Skeletal muscle cell (primary cell): ENCODE measurements at regions not wholly inside any gene's neighbourhood (a gene's known extent, or its start where the extent isn't known, plus 50 kb on each side); places are given as distances from the start of the nearest gene placed in this dataset.

Experiments used
- DNase-seq: peaks from one replicate; pipeline ENCODE4 v3.0.0-alpha.2; 2010; ENCODE audit warnings: low read depth
- H3K4me3 ChIP-seq: 2 replicates; pipeline ENCODE4 v1.5.1; 2011; ENCODE audit warnings: low read depth, mild to moderate bottlenecking, control low read depth, low read length, moderate library complexity

GRCh38 chr12:24109381-24110039 lies 160.0 kb upstream of the SOX5 start:
- H3K4me3 ChIP-seq = no peak overlapping the region
- DNase-seq = no peak

GRCh38 chr12:24102676-24103075 lies 153.2 kb upstream of the SOX5 start:
- H3K4me3 ChIP-seq = no peak overlapping the region
- no peak for DNase-seq

GRCh38 chr12:24099576-24099975 lies 150.1 kb upstream of the SOX5 start:
- no peak for DNase-seq
- H3K4me3 ChIP-seq = no peak overlapping the region

DNA sequence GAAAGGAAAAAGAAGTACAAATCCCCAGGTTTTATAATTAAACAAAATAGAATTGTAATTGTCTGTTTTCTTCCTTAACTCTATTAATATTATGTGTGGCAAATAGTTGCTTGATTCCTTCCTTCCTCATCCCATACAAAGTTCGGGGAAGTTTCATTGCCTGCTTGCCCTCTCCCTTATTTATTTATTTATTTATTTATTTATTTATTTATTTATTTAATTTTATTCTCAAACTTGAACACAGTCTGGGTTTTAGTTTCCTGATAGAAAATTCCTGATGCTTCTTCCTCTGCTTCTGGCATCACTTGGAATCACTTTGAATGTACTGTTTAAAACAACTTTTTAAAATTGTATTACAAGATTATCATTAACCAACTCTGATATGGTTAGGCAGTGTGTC lies 145.8 kb upstream of the SOX5 start:
- DNase-seq = no peak
- H3K4me3 ChIP-seq = no peak overlapping the region

DNA sequence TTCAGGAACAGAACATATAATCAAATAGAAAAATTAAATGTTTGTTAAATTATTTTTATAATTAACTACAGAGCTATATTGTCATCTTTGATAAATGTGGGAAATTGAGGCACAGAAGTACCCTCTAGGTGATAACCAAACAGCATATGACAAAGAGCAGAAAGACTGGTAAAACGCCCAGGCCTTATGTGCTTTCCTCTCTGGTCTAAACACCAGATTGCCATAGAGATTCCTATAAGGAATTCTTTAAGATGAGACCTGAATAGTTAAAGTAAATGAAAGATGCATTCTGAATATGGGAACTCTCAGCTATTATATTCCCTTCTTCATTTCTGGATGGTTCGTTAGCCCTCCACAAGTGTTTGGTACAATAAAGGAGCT lies 140.0 kb upstream of the SOX5 start:
- no peak overlapping the region for H3K4me3 ChIP-seq
- no peak for DNase-seq

- DNase-seq = no peak
- no peak overlapping the region for H3K4me3 ChIP-seq
Measured at GRCh38 chr12:24088751-24089509, 139.5 kb upstream of the SOX5 start.

DNA sequence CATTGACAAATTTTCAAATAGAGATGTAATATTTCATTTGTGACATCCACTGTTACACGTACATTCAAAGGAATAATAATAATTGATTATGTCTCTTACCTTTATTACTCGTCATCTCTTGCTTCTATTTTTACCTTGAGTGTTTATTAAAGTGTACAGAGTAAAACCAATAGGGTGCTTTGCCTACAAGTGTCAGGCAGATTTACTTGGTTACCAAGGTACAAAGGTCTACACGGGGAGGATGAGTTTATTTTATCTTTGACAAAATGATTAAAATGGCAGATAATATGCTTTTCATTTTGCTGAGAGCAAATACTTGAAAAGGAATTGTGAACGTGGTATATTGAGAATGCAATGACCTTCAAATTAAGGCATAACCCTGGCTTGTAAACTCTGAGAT lies 137.8 kb upstream of the SOX5 start:
- DNase-seq = no peak

GRCh38 chr12:24084800-24085199 lies 135.3 kb upstream of the SOX5 start:
- DNase-seq = no peak
- H3K4me3 ChIP-seq = no peak overlapping the region

More for the DNA sequence above, 137.8 kb upstream of the SOX5 start:
- no peak overlapping the region for H3K4me3 ChIP-seq

- H3K4me3 ChIP-seq = no peak overlapping the region
- no peak for DNase-seq
Measured at GRCh38 chr12:24083838-24084237, 134.4 kb upstream of the SOX5 start.

DNA sequence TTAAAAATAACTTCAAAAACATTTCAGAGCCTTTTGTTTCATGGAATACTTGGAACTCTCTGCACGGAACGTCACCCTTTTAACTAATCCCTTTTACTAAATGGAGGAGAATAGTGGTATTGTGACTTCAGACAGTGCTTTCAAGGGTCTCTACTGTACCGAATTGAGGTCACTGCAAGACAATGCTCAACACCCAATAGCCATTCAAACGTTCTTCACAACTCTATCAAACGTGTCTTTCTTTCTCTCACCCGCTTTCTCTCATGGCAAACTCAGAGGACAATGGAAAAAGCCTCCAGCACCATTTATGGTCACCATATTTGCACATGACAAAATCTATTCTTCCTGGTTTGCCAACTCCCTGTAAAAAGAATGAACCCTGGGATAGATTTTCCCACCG lies 132.1 kb upstream of the SOX5 start:
- no peak for DNase-seq
- no peak overlapping the region for H3K4me3 ChIP-seq

- DNase-seq = no peak
- H3K4me3 ChIP-seq = no peak overlapping the region
Measured at GRCh38 chr12:24081092-24081529, 131.6 kb upstream of the SOX5 start.

- H3K4me3 ChIP-seq = no peak overlapping the region
- no peak for DNase-seq
Measured at GRCh38 chr12:24080465-24080864, 131.0 kb upstream of the SOX5 start.

DNA sequence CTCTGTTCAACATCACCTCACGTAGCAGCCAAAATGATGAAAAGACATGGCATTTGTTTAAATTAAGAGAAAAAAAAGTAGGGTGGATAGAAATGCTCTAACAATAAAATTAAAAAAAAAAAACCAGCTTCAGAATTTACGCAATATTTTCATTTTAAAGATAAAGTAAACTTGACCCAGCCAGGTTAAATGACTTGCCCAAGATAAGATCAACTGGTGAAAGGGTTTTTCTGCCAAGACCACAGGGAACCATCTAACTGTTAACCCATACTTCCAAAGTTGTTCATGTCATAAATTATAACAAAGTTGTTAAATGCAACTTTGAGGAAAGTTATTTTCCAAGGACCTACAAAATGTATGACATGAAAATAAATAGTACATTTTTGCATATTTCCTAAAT lies 129.6 kb upstream of the SOX5 start:
- DNase-seq = no peak

DNA sequence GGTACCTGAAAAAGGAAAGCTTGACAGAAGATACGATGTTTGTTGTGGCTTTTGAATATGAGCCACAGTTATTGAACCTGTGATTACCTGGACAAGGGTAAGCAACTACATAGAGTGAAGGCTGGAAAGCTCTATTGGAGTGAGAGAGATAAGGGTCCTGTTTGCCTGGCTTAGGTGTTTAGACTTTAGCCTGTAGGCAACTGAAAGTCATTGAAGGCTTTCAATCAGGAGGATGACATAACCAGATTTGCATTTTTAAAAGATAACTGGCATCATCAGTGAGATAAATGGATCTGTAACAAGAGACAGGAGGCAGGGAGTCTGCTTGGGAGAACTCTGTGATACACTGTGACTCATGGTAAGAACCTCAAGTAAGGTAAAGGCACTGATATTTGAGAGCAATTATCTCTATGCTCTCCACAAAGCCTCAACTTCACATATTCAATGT lies 128.9 kb upstream of the SOX5 start:
- no peak for DNase-seq
- H3K4me3 ChIP-seq = no peak overlapping the region

More for the DNA sequence above, 129.6 kb upstream of the SOX5 start:
- H3K4me3 ChIP-seq = no peak overlapping the region

DNA sequence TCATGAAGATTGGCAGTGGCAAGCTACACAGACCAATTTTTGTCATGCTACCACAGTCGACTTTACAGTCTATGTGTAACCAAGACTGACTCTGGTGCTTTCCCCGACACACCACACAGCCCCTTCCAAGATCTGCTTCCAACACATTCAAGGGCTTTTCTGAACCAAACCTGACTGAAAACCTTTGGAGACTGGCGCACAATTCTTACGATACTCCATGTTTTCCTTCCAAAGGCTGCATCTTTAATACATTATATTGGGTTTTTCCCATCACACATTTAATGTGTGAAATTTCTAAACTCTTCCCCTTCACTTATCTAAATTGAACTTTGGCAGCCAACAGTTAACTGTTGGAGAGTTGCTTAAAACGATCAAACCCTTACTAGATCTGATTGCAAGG lies 127.7 kb upstream of the SOX5 start:
- no peak for DNase-seq
- no peak overlapping the region for H3K4me3 ChIP-seq

GRCh38 chr12:24075650-24076049 lies 126.2 kb upstream of the SOX5 start:
- H3K4me3 ChIP-seq = no peak overlapping the region
- no peak for DNase-seq

- no peak for DNase-seq
- H3K4me3 ChIP-seq = no peak overlapping the region
Measured at GRCh38 chr12:24073170-24073810, 123.8 kb upstream of the SOX5 start.

GRCh38 chr12:24072302-24072701 lies 122.8 kb upstream of the SOX5 start:
- no peak for DNase-seq
- no peak overlapping the region for H3K4me3 ChIP-seq

- no peak for DNase-seq
- H3K4me3 ChIP-seq = no peak overlapping the region
Measured at GRCh38 chr12:24071842-24072241, 122.4 kb upstream of the SOX5 start.

GRCh38 chr12:24069532-24070395 lies 120.3 kb upstream of the SOX5 start:
- H3K4me3 ChIP-seq = no peak overlapping the region
- no peak for DNase-seq
